Hippocampal formation (tissue), 2 donors: ENCODE measurements at regions not wholly inside any gene's neighbourhood (a gene's known extent, or its start where the extent isn't known, plus 50 kb on each side); places are given as distances from the start of the nearest gene placed in this dataset.
"Not testable (repeated sequence)": the region's sequence is repeated elsewhere in the genome, so short reads cannot be mapped to it uniquely, and the experiment has no call there.

Experiments used
- DNase-seq, 2 donors: peaks; one replicate each; lab custom pipeline; 2025; lab: John Stamatoyannopoulos, UW

- no peak for DNase-seq
Observed at GRCh38 chr3:78314327-78314726, 1274.4 kb downstream of the ROBO2 start.

DNA sequence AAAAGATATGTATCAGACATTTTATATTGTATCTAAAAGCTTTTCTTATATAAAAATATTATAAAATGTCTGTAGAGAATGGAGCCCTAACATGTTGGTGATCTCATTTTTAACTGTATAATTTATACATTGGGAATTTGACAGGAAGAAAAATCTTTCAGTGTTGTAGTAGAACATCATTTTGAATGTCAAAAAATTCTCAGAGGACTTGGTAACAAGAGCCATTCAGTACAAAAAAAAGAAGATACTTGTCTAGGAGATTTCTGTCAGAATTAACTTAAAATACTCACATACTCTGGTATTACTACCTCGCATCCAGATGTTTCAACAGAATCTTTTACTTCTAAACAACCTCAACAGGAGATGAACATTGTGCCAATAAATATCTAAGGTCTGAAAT, 1277.9 kb downstream of the ROBO2 start:
- no peak for DNase-seq

GRCh38 chr3:78322780-78323179, 1282.9 kb downstream of the ROBO2 start:
- DNase-seq = no peak

DNA sequence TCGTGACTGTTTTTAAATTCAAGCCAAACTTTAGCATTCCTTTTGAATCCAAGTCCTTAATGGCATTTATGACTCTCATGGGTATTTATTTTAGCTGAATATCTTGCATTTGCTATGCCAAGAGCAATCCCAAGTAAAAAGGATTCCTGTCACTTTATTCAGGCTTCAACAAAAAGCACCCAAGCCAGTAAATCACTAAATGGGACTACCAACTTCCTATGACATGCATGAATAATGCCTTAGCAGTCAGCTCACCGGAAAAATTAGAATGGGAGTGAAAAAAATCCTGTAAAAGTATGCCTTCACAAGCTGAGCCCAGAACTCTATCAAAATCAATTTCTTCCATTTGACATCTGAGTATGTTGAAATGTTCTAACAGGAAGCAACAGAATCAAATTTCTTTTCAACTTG, 1297.9 kb downstream of the ROBO2 start:
- DNase-seq = no peak

DNA sequence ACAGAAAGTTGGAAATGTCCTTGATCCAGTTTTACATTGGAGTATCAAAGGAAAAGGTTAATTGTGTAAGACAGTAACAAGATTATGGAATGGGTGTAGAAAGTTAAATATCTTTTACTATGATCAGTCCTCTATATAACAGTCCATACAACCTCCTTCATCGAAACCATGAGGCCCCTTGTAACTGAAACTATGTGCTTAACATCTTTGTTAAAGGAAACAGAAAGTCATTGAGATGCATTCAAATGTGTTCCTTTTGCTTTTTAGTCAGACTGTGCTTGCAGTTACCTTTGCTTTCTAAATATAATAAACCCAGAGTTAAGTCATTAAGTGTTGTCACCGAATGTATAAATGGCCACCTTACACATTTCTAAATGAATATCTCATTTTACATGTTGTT, 1298.5 kb downstream of the ROBO2 start:
- DNase-seq = no peak

DNA sequence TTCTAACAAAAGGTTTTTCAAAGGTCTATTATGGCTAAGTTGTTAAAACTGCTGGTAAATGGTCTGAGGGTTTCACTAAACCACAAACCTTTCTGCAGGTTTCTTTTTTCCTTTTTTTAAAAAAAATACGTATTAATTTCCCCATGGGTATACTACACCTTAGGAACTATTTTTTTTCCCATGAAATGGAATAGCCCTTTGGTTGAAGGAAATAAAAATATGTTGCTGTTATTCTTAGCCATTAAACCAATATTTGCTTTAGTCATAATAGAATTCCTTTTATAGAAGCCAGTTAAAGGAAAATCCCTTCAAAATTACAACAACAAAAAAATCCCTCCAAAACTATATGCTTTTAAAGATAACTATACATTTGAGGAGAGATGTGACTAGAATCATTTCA, 1303.3 kb downstream of the ROBO2 start:
- no peak for DNase-seq

- DNase-seq = not testable (repeated sequence)
Observed at GRCh38 chr3:78344267-78344666, 1304.4 kb downstream of the ROBO2 start.

DNA sequence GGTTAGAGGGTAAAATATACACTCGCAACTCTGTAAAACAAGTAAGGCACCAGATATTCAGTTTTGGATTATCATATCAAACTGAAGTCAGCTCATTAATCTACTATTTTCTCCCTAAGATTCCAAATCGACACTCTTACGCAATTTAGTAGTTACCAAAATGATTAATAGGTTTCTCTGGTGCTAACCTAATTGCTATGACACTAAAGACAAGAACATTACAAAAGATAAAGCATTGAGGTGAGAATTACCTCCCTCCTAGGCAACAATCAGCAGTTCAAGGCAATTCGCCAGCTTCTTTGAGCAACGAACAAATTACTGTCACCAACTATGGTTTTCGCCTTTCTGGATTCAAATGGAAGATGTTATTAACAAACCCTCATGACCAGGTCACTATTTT, 1305.0 kb downstream of the ROBO2 start:
- DNase-seq = no peak

DNA sequence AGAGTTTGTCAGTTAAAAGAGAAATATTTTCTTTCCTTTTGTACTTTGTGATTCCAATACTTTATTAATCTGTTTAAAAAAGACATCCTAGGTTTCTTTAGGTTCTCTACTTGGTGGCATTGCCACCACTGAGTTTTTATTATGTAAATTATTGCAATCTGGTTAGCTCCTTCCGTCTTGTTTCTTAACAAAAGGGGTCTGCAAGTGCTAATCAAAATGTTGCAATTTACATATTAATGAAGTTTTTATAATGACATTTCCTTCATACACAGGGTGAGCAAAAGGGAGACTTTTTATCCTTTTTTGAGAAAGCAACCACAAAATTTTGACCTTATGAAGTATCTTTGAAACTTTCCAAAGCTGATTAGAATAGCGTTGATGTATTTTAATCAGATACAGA, 1307.3 kb downstream of the ROBO2 start:
- no peak for DNase-seq

DNA sequence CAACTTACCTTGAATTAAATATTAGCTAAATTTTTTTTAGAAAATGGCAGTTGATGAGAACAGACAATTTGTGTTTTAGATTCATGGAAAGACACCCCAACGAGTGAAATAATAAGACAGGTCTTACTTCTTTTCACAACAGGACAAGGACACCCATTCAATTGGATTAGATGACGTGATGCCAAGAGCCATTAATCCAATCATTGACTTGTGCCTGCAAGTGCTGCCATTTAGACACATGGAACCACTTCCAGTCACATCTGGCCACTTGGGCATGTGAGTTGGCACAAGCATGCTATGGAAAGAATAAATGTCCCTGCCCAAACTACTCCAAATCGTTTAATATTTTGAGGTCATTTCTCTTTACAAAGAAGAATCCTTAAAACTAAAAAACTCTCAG, 1308.8 kb downstream of the ROBO2 start:
- no peak for DNase-seq

GRCh38 chr3:78349571-78349970, 1309.7 kb downstream of the ROBO2 start:
- no peak for DNase-seq

DNA sequence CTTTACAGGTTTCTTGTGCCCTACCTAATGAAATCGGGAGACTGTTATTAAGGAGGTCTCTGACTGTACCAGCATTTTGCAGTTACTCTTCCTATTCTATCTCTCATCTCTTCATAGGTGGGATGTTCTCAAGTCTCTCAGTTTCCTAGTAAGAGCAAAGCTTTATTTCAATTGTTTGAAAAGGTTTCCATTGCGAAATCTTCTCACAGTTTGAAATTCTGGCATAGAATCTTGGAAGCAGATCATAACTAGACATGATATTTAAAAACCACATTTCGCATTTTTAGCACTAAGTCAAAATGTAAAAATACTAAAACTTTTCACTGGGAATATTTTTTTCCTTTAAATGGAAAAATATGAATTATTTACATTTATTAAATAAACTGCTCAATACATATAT, 1311.4 kb downstream of the ROBO2 start:
- DNase-seq = no peak

DNA sequence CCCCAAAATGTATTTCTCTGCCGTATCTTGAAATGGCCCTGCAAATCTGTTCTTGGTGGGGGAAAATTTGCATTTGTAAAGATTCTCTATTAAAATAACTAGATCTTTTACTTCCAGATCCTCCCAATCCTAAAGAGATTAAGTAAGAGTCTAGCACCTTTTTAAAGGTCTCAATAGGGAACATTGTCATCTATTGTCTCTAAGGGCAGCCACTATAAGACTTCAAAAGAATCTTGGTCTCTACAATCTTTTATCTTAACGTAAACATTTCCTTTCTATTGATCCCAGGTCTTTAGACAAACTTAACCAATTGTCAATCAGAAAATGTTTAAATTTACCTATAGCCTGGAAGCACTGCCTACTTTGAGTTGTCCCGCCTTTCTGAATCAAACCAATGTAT, 1313.3 kb downstream of the ROBO2 start:
- no peak for DNase-seq

DNA sequence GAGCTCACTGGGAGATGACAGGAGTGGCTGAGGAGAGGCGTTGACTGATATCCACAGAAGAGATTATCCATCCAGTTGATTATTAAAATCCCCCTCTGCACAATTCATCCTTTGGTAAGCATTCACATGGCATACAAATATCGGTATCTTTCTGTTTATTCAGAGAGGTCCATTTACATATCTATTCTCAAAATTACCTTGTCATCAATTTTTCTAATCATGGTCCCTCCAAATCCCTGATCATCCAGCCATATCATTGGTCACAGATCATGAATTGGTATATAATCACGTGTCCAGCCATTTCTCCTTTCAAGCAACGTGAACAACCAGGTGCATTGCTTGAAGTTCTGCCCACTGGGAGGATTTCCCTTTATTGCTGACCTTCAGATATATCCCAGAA, 1321.0 kb downstream of the ROBO2 start:
- no peak for DNase-seq

- DNase-seq = no peak
Observed at GRCh38 chr3:78368636-78369345, 1328.9 kb downstream of the ROBO2 start.

- no peak for DNase-seq
Observed at GRCh38 chr3:78390221-78390620, 1350.3 kb downstream of the ROBO2 start.

DNA sequence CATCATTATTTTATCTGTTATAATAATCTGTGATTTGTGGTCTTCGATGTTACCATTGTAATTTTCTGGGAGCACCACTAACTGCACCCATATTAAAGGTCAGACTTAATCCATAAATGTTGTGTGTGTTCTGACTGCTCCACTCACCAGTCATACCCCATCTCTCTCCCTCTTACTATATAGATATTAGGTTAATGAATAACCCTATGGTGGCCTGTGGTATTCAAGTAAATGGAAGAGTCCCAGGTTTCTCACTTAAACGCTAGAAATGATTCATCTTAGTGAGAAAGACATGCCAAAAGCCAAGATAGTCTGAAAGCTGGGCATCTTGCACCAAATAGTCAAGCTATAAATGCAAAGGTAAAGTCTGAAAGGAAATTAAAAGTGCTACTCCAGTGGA, 1358.5 kb downstream of the ROBO2 start:
- DNase-seq = no peak

DNA sequence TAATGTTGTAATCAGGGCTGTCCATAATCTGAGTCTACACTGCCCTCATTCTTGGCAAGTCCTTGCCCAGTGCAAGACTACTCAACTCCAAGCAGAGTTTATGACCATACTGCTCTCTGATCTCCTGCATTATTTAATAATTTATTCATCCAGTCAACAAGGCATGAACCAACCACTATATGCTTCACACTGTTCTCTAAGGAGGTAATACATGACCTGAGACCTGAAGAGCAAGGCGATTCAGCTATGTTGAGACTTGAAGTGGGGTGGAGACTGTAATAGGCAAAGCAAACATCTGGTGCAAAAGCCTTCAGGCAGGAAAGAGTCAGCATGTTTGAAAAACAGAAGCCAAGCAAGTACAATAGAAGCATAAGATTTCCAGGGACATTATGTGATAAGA, 1362.8 kb downstream of the ROBO2 start:
- DNase-seq = no peak

DNA sequence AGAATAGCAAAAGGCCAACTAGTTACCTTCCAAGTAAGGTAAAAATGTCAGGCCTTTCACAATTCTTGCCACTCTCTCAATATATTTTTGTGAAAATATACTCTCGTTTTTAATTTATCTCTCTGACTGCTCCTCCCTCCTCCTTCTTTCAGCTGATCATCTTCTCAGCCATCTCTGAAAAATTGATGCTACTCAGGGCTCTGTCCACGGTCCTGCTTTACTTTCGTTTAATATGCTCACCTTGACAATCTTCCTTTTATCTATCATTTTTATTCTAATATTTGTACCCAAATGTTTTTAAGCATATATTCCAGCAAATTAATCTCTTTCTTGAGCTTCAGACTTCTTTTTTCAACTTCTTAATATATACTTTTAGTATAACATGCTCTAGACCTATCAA, 1362.1 kb downstream of the ROBO1 start:
- DNase-seq = no peak

GRCh38 chr3:78406396-78406795, 1361.4 kb downstream of the ROBO1 start:
- DNase-seq = no peak

DNA sequence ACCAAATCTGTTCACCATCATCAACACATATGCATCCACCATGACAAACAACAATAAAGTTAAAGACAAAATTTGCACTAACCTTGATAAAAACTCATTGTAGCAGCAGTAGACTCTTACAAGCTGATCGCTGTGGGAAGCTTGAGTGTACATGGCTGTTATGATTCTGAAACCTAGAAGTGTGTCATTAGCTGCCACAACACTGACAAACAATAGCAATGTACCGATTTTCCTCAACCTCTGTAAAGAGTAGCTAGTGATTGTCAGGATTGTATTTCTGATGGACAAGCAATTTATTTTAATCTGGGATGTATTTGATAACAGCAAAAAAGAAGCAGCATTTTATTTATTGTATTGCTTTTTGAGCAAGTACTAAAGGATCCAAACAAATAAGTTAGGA, 1357.7 kb downstream of the ROBO1 start:
- no peak for DNase-seq

- no peak for DNase-seq
Observed at GRCh38 chr3:78414261-78414660, 1353.5 kb downstream of the ROBO1 start.

GRCh38 chr3:78420611-78421010, 1347.2 kb downstream of the ROBO1 start:
- no peak for DNase-seq

GRCh38 chr3:78421247-78421966, 1346.4 kb downstream of the ROBO1 start:
- no peak for DNase-seq
